HG02870 (cell line): ENCODE measurements at regions not wholly inside any gene's neighbourhood (a gene's known extent, or its start where the extent isn't known, plus 50 kb on each side); places are given as distances from the start of the nearest gene placed in this dataset.

Experiments used
- ATAC-seq: cut with Tn5 transposase; IDR thresholded peaks from one replicate; pipeline ENCODE4 v1.9.1; 2021; ENCODE audit warnings: mild to moderate bottlenecking, moderate library complexity; ENCODE audit not compliant: unreplicated experiment

GRCh38 chr13:74891610-74892009 lies 590.4 kb downstream of the TBC1D4 start:
- no peak for ATAC-seq

GRCh38 chr13:74889321-74889720 lies 592.6 kb downstream of the TBC1D4 start:
- no peak for ATAC-seq

GRCh38 chr13:74886502-74886901 lies 595.5 kb downstream of the TBC1D4 start:
- no peak for ATAC-seq

GRCh38 chr13:74883834-74884233 lies 598.1 kb downstream of the TBC1D4 start:
- ATAC-seq = no peak

DNA sequence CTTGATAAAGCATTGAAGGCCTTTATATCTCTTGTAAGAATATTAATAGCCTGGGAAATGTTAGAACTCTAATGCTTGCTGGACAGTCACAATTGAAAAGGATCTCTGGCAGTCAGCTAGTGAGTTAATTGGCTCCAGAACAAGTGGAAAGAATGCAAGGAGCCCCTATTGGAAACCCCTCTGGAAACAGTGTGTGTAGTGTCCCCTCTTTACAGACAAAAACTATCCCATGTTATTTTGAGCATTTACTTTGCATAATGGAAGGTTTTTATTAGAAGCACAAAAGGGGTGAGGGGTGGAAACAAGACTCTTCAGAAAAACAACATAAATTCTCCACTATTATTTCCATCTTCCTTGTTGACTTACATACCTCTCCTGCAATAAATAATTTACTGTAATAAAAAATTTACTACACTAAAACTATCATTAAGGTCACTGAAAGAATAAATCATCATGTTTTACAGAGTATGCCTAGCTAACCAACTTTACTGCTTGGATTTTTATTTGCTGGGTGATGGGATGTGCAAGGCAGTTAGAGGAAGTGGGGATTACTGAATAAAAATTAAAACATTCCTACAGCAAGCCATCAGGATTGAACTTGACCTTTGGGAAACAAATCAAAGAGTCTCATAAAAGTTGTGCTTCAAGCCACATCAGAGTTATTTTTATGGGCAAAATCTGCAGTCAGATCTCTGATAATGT lies 610.4 kb downstream of the TBC1D4 start:
- ATAC-seq = no peak

GRCh38 chr13:74870865-74871264 lies 611.1 kb downstream of the TBC1D4 start:
- no peak for ATAC-seq

DNA sequence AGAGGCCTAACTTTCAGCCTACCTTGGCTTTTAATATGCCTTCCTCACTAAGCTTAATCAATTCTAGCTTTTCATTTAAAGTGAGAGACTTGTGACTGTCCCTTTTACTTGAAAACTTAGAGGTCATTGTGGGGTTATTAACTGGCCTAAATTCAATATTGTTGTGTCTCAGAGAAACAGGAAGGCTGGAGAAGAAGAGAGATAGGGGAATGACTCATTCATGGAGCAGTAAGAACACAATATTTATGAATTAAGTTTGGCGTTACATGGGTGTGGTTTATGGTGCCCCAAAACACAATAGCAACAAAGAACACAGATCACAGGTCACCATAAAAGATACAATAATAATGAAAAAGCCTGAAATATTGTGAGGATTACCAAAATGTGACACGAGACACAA lies 612.1 kb downstream of the TBC1D4 start:
- no peak for ATAC-seq

DNA sequence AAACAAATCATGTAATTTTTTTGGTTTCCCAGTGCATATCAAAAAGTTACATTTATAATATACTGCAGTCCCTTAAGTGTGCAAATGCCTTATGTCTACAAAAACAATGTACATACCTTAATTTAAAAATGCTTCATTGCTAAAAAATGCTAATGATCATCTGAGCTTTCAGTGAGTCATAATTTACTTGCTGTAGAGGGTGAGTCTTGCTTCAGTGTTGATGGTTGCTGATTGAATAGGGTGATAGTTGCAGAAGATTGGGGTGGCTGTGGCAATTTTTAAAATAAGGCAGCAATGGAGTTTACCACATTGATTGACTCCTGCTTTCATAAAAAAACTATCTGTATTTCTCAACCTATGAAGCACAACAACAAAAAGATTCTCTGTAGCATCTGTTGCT lies 613.9 kb downstream of the TBC1D4 start:
- no peak for ATAC-seq

DNA sequence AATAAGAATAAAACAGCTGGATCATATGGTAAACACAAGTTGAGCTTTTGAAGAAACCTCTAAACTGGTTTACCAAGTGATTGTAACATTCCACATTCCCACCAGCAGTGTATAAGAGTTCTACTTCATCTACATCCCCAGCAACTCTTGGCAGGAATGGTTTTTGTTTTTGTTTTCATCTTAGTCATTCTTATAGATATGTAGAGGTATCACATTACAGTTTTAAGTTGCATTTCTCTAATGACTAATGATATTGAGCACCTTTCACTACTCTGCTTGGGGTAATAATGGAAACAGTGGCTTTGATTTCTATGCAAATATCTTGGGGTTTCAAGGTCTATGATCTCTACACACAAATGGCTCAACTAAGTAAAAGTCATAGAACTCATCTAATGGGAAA lies 614.5 kb downstream of the TBC1D4 start:
- ATAC-seq = peak; percentile 71

DNA sequence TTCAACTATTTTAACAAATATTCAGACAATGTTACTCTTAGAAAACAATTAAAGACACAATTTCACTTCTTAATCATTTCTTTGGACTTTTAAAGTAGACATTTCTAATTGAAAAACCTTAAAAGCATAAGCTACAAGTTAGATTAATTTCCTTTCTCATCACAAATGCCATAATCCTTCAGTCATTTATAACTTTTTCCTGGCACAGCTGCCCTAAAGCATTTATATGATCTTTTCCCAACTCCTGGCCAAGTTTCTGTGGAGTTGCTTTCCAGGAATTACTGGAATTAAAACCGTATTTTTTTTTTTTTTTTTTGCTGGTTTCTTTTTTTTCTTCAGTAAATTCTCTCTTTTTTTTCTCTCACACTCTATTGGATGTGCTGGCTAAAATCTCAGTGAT lies 615.9 kb downstream of the TBC1D4 start:
- no peak for ATAC-seq

- no peak for ATAC-seq
Observed at GRCh38 chr13:74865656-74866055, 616.3 kb downstream of the TBC1D4 start.

- no peak for ATAC-seq
Observed at GRCh38 chr13:74860789-74861188, 621.2 kb downstream of the TBC1D4 start.

DNA sequence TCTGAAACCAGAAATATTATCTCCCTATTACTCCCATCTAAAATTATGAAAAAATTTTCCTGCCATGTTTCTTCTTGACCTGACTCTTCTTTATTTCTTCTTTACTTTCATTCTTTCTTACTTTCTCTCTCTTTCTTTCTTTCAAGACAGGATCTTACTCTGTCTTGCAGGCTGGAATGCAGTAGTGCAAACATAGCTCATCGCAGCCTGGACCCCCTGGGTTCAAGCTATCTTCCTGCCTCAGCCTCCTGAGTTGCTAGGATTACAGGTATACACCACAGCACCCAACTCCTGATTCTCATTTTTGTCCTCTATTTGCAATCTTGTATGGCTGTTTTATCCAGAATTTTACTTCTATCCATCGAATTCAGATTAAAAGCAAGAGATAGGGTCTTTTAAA lies 631.1 kb downstream of the TBC1D4 start:
- no peak for ATAC-seq

DNA sequence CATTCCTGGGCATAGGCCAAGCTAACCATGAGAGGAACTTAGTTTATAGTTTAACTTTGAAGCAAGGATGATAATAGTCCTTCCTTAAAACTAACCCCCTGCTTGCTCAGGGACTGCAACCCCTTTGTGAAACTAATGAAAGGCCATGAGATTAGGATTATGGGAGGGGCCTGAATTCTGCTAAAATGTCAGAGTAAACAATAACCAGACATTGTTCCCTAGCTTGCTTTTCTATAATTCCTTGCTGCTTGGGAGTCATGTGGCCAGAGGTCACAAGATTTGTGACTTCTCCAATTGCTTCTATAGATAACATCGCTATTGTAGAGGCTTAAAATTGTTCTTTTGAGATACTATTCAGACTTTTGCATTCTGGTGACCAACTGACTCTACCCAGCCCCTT lies 634.0 kb downstream of the TBC1D4 start:
- ATAC-seq = no peak

DNA sequence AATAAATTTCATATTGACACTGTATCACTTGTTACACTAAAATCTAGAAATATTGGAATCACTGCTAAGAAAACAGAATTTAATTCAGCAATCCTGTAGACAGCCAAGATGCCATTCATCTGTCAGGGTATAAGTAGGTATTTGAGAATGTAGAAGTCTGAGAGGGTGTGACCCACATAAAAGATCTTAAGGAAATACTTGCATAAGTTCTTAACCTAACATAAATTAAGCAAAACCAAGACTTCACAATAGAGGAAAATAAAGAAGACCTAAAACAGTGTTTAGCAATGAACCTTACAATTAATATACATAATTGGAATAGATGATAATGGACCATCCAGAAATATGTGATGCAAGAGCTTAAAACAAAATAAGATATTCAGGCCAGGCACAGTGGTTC lies 636.2 kb downstream of the TBC1D4 start:
- ATAC-seq = no peak

GRCh38 chr13:74841651-74842050 lies 640.3 kb downstream of the TBC1D4 start:
- no peak for ATAC-seq

GRCh38 chr13:74841123-74841522 lies 640.8 kb downstream of the TBC1D4 start:
- ATAC-seq = no peak

DNA sequence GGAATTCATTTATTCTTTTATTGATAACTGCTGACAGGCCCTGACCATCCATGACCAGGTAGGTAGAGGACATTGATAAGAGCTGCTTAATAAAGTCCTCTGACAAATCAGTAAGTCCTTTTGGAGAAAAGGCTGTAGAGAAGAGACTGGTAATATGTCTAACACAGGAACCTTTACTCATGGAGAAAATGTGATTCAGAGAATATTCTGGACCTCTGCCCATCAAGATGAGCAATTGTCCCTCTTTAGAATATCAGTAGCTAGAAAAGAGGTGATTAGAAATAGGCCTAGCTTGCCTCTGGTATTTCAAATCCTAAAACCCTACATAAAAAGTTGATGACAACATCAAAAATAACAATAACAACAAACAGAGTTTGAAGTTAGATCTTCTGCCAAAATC lies 642.3 kb downstream of the TBC1D4 start:
- no peak for ATAC-seq

- no peak for ATAC-seq
Observed at GRCh38 chr13:74838096-74838495, 643.9 kb downstream of the TBC1D4 start.

- no peak for ATAC-seq
Observed at GRCh38 chr13:74836628-74837027, 645.3 kb downstream of the TBC1D4 start.

DNA sequence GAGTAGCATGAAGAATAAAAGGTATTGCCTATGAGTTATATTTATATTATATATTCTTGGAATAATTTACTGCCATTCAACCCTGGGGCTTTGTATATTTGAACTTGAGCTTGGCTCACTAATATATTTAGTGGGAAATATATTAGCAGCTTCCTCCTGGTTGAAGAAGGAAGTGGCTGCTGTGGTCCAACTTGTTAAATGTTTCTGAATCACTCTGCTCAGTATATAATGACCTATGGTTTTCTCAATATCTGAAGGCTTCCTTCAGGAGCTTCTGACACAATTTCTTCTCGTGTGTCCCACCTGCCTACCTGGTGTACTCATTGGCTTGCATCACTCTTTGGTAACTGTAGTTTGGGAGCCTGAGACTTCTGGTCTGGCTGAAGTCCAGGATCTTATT lies 646.4 kb downstream of the TBC1D4 start:
- no peak for ATAC-seq

DNA sequence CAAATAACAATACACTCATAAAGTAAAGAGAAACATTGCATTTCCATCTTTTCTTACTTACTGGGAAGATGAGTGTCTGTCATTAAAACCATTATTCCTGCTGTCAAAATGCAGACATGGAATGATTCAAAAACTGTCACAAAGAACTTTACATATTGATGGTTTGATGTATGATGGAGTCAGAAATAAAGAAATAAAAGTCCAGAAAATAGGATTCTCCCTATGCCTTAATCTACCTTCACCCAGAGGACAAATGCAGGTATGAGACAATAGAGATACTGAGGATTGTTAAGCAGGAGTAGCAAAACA lies 656.1 kb downstream of the TBC1D4 start:
- no peak for ATAC-seq

- ATAC-seq = no peak
Observed at GRCh38 chr13:74825152-74825937, 656.6 kb downstream of the TBC1D4 start.
